ENCODE measurements at regions not wholly inside any gene's neighbourhood (a gene's known extent, or its start where the extent isn't known, plus 50 kb on each side); places are given as distances from the start of the nearest gene placed in this dataset.

DNA sequence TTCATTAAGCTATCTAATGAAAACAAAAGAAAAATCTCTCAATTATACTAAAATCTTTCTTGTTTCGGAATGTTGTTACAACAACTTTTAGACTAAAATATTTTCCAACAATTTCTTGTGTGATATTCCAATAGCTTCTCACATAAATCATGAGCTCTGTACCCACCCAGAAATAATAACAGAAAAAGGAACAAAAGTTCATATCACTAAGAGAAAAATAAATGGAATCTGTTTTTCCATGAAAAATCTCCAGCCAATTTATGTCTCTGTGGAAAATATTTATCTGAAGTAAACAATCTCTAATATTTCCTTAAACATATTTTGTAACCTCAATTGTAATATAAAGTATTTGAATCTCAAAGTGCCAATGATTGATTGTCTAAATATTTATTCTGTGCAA is 628.6 kb upstream of the ANKRD30A start:
- Histone ChIP-seq H3K27ac (replicated peaks; ENCODE audit: low read length) (no peak overlapping the region), H2AFZ (ENCODE audit: low read length) (no peak overlapping the region), H2BK15ac (ENCODE audit: low read length) (no peak overlapping the region), H4K8ac (ENCODE audit: low read depth, low read length) (no peak overlapping the region), H3K79me1 (ENCODE audit: low read depth, low read length) (no peaks in the 10 kb centered on the region), H3K27me3 (ENCODE audit: control insufficient read depth in 3 of 3, insufficient read depth in 3 of 3, low read depth in 1 of 3, low read length in 3 of 3) (no peaks in the 10 kb centered on the region), H2BK5ac (ENCODE audit: low read length) (no peak overlapping the region), H2BK12ac (ENCODE audit: low read length) (no peak overlapping the region), H3K9ac (ENCODE audit: low read depth, low read length, poor library complexity) (no peak overlapping the region), H3K18ac (ENCODE audit: low read length) (no peak overlapping the region), H3K23ac (ENCODE audit: low read depth, low read length, poor library complexity) (no peak overlapping the region), H3K4me2 (ENCODE audit: insufficient read depth, low read length, poor library complexity, severe bottlenecking) (no peak overlapping the region), H2BK120ac (ENCODE audit: low read depth, low read length) (no peak overlapping the region), H3K4me3 (ENCODE audit: low read length in 2 of 2) (no peak overlapping the region), H3K36me3 (replicated peaks in 1 of 2; ENCODE audit: control insufficient read depth in 2 of 2, insufficient read depth in 2 of 2, low read length in 2 of 2) (no peaks in the 10 kb centered on the region), H4K91ac (ENCODE audit: low read depth, low read length, poor library complexity) (no peak overlapping the region), H3K9me3 (replicated peaks in 1 of 2; ENCODE audit: control insufficient read depth in 2 of 2, insufficient read depth in 1 of 2, low read depth in 1 of 2, low read length in 2 of 2) (no peaks in the 10 kb centered on the region), H3K14ac (ENCODE audit: low read length) (no peak overlapping the region), H3K4me1 (ENCODE audit: control insufficient read depth in 2 of 2, insufficient read depth in 1 of 2, low read depth in 1 of 2, low read length in 2 of 2) (no peaks in the 10 kb centered on the region), H2AK5ac (ENCODE audit: low read depth, low read length) (no peak overlapping the region), H3K4ac (ENCODE audit: low read length) (no peak overlapping the region)
- no peak for DNase-seq (ENCODE audit: low spot score)
- WGBS, 2 donors (ENCODE audit: extremely low coverage in 2 of 2, insufficient read length in 2 of 2, insufficient replicate concordance in 1 of 2): no CpG with 5 or more reads among the region's 1 CpG

- H2AK5ac ChIP-seq (ENCODE audit: low read depth, low read length): no peak overlapping the region
- no peak overlapping the region for H3K9ac ChIP-seq (ENCODE audit: low read depth, low read length, poor library complexity)
- no peak overlapping the region for H2BK15ac ChIP-seq (ENCODE audit: low read length)
- H3K18ac ChIP-seq (ENCODE audit: low read length): no peak overlapping the region
- H3K27me3 ChIP-seq (ENCODE audit: control insufficient read depth in 3 of 3, insufficient read depth in 3 of 3, low read depth in 1 of 3, low read length in 3 of 3): no peaks in the 10 kb centered on the region
- no peaks in the 10 kb centered on the region for H3K36me3 ChIP-seq (replicated peaks in 1 of 2; ENCODE audit: control insufficient read depth in 2 of 2, insufficient read depth in 2 of 2, low read length in 2 of 2)
- H3K4ac ChIP-seq (ENCODE audit: low read length): no peak overlapping the region
- no peak overlapping the region for H2BK12ac ChIP-seq (ENCODE audit: low read length)
- no peak overlapping the region for H4K91ac ChIP-seq (ENCODE audit: low read depth, low read length, poor library complexity)
- DNase-seq (ENCODE audit: low spot score): no peak
- no peak overlapping the region for H4K8ac ChIP-seq (ENCODE audit: low read depth, low read length)
- H3K9me3 ChIP-seq (replicated peaks in 1 of 2; ENCODE audit: control insufficient read depth in 2 of 2, insufficient read depth in 1 of 2, low read depth in 1 of 2, low read length in 2 of 2): no peaks in the 10 kb centered on the region
- peaks cover 0 to 2% of the 10 kb centered on the region in 2 donors for H3K4me1 ChIP-seq (ENCODE audit: control insufficient read depth in 2 of 2, insufficient read depth in 1 of 2, low read depth in 1 of 2, low read length in 2 of 2)
- no peak overlapping the region for H2BK5ac ChIP-seq (ENCODE audit: low read length)
- no peak overlapping the region for H3K4me3 ChIP-seq (ENCODE audit: low read length in 2 of 2)
- no peak overlapping the region for H3K4me2 ChIP-seq (ENCODE audit: insufficient read depth, low read length, poor library complexity, severe bottlenecking)
- no peaks in the 10 kb centered on the region for H3K79me1 ChIP-seq (ENCODE audit: low read depth, low read length)
- H2BK120ac ChIP-seq (ENCODE audit: low read depth, low read length): no peak overlapping the region
- no peak overlapping the region for H3K27ac ChIP-seq (replicated peaks; ENCODE audit: low read length)
- no peak overlapping the region for H2AFZ ChIP-seq (ENCODE audit: low read length)
- no peak overlapping the region for H3K23ac ChIP-seq (ENCODE audit: low read depth, low read length, poor library complexity)
- H3K14ac ChIP-seq (ENCODE audit: low read length): no peak overlapping the region
- no CpG with 5 or more reads among the region's 2 CpGs for WGBS, 2 donors (ENCODE audit: extremely low coverage in 2 of 2, insufficient read length in 2 of 2, insufficient replicate concordance in 1 of 2)
These were observed 631.0 kb upstream of the ANKRD30A start for GRCh38 chr10:36494371-36494770.

DNA sequence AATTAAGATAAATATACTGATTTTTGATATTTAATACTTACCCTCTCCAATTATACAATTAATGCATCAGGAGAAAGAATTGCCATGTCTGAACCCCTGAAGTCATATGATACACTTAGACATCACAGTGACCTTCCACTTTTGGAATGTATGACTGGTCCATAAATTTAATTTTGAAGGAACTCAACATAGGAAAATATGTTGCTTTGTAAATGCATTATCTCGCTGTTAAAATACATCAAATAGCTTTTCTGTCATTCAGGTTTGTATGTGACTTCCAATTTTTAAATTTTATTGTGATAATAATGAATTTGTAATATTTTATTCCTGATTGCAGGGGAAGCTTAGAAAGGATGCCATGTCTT is 631.9 kb upstream of the ANKRD30A start:
- H3K18ac ChIP-seq (ENCODE audit: low read length): no peak overlapping the region
- H3K9ac ChIP-seq (ENCODE audit: low read depth, low read length, poor library complexity): no peak overlapping the region
- H3K14ac ChIP-seq (ENCODE audit: low read length): no peak overlapping the region
- H3K36me3 ChIP-seq (replicated peaks in 1 of 2; ENCODE audit: control insufficient read depth in 2 of 2, insufficient read depth in 2 of 2, low read length in 2 of 2): no peaks in the 10 kb centered on the region
- H2AK5ac ChIP-seq (ENCODE audit: low read depth, low read length): no peak overlapping the region
- no peak overlapping the region for H2BK5ac ChIP-seq (ENCODE audit: low read length)
- H2BK12ac ChIP-seq (ENCODE audit: low read length): no peak overlapping the region
- DNase-seq (ENCODE audit: low spot score): no peak
- no peak overlapping the region for H2AFZ ChIP-seq (ENCODE audit: low read length)
- no peak overlapping the region for H2BK120ac ChIP-seq (ENCODE audit: low read depth, low read length)
- WGBS, 2 donors (ENCODE audit: extremely low coverage in 2 of 2, insufficient read length in 2 of 2, insufficient replicate concordance in 1 of 2): no CpG with 5 or more reads among the region's 1 CpG
- H2BK15ac ChIP-seq (ENCODE audit: low read length): no peak overlapping the region
- H3K9me3 ChIP-seq (replicated peaks in 1 of 2; ENCODE audit: control insufficient read depth in 2 of 2, insufficient read depth in 1 of 2, low read depth in 1 of 2, low read length in 2 of 2): no peaks in the 10 kb centered on the region
- no peak overlapping the region for H3K27ac ChIP-seq (replicated peaks; ENCODE audit: low read length)
- no peak overlapping the region for H4K91ac ChIP-seq (ENCODE audit: low read depth, low read length, poor library complexity)
- no peaks in the 10 kb centered on the region for H3K79me1 ChIP-seq (ENCODE audit: low read depth, low read length)
- no peak overlapping the region for H3K4me2 ChIP-seq (ENCODE audit: insufficient read depth, low read length, poor library complexity, severe bottlenecking)
- H3K23ac ChIP-seq (ENCODE audit: low read depth, low read length, poor library complexity): no peak overlapping the region
- peaks cover 0 to 2% of the 10 kb centered on the region in 2 donors for H3K4me1 ChIP-seq (ENCODE audit: control insufficient read depth in 2 of 2, insufficient read depth in 1 of 2, low read depth in 1 of 2, low read length in 2 of 2)
- H3K4ac ChIP-seq (ENCODE audit: low read length): no peak overlapping the region
- H3K4me3 ChIP-seq (ENCODE audit: low read length in 2 of 2): no peak overlapping the region
- H3K27me3 ChIP-seq (ENCODE audit: control insufficient read depth in 3 of 3, insufficient read depth in 3 of 3, low read depth in 1 of 3, low read length in 3 of 3): no peaks in the 10 kb centered on the region
- H4K8ac ChIP-seq (ENCODE audit: low read depth, low read length): no peak overlapping the region

- Histone ChIP-seq H3K9ac (ENCODE audit: low read depth, low read length, poor library complexity) (no peak overlapping the region), H3K14ac (ENCODE audit: low read length) (no peak overlapping the region), H3K27me3 (ENCODE audit: control insufficient read depth in 3 of 3, insufficient read depth in 3 of 3, low read depth in 1 of 3, low read length in 3 of 3) (no peaks in the 10 kb centered on the region), H2AK5ac (ENCODE audit: low read depth, low read length) (no peak overlapping the region), H2AFZ (ENCODE audit: low read length) (no peak overlapping the region), H3K23ac (ENCODE audit: low read depth, low read length, poor library complexity) (no peak overlapping the region), H2BK15ac (ENCODE audit: low read length) (no peak overlapping the region), H3K4me2 (ENCODE audit: insufficient read depth, low read length, poor library complexity, severe bottlenecking) (no peak overlapping the region), H2BK5ac (ENCODE audit: low read length) (no peak overlapping the region), H3K4ac (ENCODE audit: low read length) (no peak overlapping the region), H3K18ac (ENCODE audit: low read length) (no peak overlapping the region), H3K79me1 (ENCODE audit: low read depth, low read length) (no peaks in the 10 kb centered on the region), H3K36me3 (replicated peaks in 1 of 2; ENCODE audit: control insufficient read depth in 2 of 2, insufficient read depth in 2 of 2, low read length in 2 of 2) (no peaks in the 10 kb centered on the region), H3K4me3 (ENCODE audit: low read length in 2 of 2) (no peak overlapping the region), H4K91ac (ENCODE audit: low read depth, low read length, poor library complexity) (no peak overlapping the region), H2BK12ac (ENCODE audit: low read length) (no peak overlapping the region), H3K9me3 (replicated peaks in 1 of 2; ENCODE audit: control insufficient read depth in 2 of 2, insufficient read depth in 1 of 2, low read depth in 1 of 2, low read length in 2 of 2) (no peaks in the 10 kb centered on the region), H2BK120ac (ENCODE audit: low read depth, low read length) (no peak overlapping the region), H3K4me1 (ENCODE audit: control insufficient read depth in 2 of 2, insufficient read depth in 1 of 2, low read depth in 1 of 2, low read length in 2 of 2) (peaks cover 0 to 2% of the 10 kb centered on the region in 2 donors), H4K8ac (ENCODE audit: low read depth, low read length) (no peak overlapping the region), H3K27ac (replicated peaks; ENCODE audit: low read length) (no peak overlapping the region)
- no CpG with 5 or more reads among the region's 4 CpGs for WGBS, 2 donors (ENCODE audit: extremely low coverage in 2 of 2, insufficient read length in 2 of 2, insufficient replicate concordance in 1 of 2)
- no peak for DNase-seq (ENCODE audit: low spot score)
These were observed 632.5 kb upstream of the ANKRD30A start for GRCh38 chr10:36492590-36493515.

Measured in neuronal stem cell (in vitro differentiated cells).